ENCODE measurements at regions not wholly inside any gene's neighbourhood (a gene's known extent, or its start where the extent isn't known, plus 50 kb on each side); places are given as distances from the start of the nearest gene placed in this dataset.

DNA sequence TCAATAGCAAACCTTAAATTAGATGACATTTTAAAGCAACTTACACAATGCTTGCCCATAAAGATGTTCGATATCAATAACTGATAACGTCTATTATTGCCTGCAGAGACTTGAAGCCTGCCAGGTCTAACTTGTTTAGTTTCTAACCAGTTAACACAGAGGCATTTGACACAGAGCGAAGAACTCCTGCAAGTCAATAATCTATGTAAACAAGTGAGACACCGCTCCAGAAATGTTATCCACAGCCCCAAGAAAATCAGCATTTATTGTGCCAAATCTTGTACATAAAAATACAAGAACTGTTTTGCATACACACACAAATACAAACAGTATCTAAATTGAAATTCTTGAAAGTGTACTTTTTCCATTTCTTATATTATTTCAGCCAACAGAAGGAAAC is 236.0 kb upstream of the DIO3 start:
- DNase-seq (ENCODE audit: low spot score): no peak

- no peak for DNase-seq (ENCODE audit: low spot score)
Measured at GRCh38 chr14:101328412-101329028, 232.8 kb upstream of the DIO3 start.

GRCh38 chr14:101330416-101331140 is 230.7 kb upstream of the DIO3 start:
- DNase-seq (ENCODE audit: low spot score): no peak

DNA sequence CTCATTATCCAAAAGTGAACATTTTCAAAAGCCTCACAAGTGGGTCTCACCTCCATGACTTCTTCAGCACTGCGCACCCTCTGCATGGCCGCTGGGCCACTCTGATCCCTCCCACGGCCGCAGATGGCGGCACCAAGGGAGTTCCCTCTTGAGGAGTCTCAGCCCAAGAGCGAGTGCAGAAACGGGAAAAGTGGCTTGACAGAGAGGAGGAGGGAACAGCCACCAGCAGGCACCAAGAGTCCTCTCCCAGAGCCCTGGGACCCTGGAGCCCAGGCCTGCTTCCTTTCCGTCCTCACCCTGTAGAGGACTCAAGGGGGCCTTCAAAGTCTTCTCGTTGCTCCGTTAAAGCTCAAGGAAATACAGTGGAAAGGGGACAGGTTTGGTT is 230.2 kb upstream of the DIO3 start:
- no peak for DNase-seq (ENCODE audit: low spot score)

DNA sequence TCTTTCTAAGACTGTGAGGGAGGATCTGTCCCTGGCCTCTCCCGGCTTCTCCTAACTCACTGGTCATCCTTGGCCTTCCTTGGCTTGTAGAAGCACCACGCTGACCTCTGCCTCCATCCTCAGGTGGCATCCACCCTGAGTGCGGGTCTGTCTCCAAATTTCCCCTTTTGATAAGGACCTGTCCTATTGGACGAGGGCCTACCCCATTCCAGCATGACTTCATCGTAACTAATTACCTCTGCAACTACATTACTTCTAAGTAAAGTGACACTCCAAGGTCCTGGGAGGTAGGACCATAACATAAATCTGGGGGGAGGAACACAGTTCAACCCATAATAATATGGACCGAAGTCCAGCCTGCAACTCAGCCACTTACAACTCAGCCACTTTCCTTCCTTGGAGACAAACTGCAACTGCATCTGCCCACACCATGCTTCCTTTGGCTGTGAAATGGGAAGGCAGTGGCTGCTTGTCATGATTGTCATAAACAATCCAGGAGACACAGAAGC is 229.6 kb upstream of the DIO3 start:
- no peak for DNase-seq (ENCODE audit: low spot score)

DNA sequence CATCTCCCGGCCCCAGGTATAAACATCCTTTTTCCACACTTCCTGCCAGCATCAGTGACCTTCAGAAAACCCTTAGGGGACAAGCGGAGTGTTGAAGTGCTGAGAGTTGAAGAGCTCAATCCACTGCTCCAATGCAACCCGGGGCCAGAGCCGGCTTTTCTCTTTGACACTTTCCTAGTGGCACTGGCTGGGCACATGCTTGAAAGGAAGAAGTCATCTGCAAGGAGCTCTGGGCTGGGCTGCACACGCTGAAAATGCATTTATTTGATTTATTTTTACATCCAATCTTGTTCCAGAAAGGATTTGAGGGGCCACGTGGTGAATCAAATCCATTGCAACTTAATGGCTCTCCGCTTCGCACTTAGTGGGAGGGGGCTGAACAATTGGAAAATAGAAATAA is 229.0 kb upstream of the DIO3 start:
- no peak for DNase-seq (ENCODE audit: low spot score)

DNA sequence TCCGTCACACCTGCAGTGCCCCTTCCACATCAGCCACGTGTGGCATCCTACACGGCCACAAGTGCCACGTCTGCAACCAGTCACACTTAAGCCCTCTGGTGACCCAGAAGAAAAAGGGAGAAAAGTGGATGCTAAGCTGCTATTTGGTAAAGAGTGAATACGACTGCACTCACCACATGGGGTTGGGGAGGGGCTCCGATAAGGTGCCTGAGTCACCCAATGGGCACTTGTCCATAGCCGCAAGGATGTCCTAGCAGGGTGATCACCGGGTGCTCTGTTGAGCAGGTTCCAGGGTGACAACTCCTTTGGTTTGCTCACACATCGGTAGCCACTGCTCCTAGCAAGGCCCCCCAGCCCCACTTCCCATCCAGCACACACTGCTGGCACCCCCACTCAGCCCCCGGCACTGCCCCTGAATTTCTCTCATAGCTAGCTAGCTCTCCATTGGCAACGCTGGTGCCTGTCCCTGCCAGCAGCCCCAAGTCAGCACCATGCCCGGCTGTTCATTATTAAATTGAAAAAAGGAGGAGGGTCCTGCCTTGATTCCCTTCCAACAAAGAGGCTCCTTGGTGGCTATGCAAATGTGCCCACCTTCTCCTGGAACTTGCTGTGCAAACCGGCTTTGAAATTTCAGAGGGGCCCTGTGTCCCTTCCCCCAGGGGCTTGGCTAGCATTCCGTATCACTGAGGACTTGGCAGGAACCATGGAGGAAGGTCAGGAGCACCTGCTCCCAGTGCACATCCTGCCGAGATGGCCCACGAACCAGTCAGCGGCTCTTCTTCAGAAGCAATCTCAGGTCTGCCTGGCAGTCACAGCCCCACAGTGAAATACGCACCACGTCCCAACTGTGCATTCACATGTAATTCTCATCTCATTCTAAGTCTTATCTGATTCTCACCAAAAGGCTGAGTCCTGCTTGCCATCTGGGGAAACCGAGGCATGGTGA is 227.7 kb upstream of the DIO3 start:
- no peak for DNase-seq (ENCODE audit: low spot score)

DNA sequence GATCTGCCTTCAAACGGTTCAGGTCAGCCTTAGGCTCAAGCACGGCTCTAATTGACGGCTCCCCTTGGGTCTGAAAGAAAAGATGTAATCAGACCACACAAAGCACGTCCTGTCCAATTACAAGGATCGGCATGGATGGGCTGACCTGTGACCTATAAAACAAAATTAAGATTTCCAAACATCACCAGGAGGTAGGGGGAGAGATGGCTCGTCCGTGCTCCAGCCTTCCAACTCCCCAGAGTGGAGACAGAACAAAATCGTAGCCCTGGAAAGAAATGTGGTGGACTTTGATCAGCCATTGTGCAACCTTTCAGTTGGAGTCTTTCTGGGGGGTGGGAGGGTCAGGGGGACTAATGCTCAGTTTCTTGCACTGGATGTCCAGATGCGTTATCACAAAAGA is 226.6 kb upstream of the DIO3 start:
- DNase-seq (ENCODE audit: low spot score): no peak

DNA sequence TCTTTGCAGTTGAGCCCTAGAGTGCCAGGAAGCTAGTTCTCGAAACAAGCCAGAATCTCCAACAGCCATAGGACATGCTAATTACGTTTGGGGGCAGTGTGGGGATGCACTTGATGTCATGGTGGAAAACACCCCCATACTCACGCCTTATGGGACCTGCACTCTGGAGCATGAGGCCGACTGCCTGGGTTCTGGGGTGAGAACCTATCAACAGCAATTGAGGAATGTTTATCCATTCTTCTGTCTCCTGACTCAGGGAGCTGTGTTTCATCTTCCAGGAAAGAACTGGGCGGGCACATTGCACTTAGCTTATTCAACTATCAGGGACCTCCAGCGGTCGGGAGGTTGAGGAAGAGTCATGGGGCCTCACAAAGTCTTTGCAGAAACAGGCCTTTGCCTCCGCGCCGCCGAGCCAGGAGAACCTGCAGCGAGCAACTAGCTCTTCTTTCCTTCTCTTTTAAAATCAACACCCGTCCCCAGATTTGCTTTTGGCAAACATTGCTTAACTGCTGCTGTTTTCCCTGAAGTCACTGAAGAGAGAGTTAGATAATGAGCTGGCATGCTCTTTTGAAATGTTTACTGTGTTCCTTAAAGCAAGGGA is 226.1 kb upstream of the DIO3 start:
- DNase-seq (ENCODE audit: low spot score): no peak

DNA sequence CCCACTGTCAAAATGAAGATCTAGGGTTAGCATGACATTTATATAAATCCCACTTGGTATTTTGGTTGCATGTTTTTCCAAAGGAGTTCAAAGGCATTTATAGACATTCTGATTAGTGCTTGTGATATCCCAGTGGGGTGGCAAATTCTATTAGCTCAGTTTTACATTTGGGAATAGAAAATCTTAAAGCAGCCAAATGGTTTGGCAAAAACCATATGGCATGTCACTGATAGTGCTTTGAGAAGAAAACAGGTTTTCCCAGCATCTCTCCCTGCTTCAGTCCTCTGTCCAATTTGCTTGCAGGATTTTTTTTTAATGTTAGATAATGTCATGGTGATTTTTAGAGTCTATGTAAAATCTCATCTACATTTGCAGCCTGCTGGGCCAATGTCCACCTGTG is 225.1 kb upstream of the DIO3 start:
- DNase-seq (ENCODE audit: low spot score): no peak

- no peak for DNase-seq (ENCODE audit: low spot score)
Measured at GRCh38 chr14:101337053-101337452, 224.2 kb upstream of the DIO3 start.

DNA sequence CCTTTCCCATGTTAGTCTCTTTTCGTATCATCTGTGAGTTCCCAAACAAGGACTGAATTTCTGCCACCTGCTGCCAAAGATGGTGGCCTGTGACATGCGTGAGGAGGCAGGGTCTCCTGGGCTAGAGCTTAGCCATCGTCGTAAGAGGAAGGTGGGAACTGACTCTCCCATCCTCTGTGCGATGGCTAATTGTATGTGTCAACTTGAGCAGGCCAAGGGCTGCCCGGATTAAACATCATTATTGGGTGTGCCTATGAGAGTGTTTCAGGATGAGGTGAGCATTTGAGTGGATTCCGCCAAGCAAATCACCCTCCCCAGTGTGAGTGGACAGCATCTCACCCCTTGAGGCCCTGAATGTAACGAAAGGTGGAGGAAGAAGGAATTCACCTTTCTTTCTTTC is 220.7 kb upstream of the DIO3 start:
- no peak for DNase-seq (ENCODE audit: low spot score)

DNA sequence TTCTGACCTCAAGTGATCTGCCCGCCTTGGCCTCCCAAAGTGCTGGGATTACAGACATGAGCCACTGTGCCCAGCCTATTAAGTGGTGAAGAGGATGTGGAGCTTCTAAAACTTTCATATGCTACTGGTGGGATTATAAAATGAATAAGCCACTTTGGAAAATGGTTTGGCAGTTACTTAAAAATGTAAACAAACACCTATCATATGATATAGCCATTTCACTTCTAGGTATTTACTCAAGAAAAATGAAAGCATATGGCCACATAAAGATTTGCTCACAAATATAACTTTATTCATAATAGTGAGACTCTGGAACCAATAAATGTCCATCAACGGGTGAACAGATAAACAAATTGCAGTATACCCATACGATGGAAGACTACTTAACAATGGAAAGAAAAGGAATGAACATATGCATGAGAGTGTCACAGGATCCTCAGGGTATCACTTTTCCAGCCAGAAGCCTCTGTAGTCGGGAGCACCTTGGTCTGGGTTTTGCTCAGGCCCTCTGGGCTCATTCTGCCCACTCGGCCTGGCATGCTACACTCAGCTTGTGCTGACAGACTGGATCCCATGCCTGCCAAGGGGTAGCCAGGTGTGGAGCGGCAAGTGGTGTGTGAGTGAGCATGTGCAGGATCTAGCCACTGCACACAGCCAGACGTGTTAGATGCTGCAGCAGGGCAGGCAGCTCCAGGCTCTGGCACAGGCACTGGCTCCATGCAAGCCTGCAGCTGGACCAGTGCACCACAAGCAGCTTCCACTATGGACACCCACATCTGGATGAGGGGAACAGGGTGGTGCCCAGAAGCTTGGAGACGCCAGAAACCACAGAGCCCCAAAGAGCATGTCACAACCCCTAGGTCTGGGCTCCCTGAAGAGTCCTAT is 213.2 kb upstream of the DIO3 start:
- DNase-seq (ENCODE audit: low spot score): no peak

GRCh38 chr14:101349108-101349507 is 212.2 kb upstream of the DIO3 start:
- DNase-seq (ENCODE audit: low spot score): no peak

GRCh38 chr14:101350021-101350420 is 211.3 kb upstream of the DIO3 start:
- no peak for DNase-seq (ENCODE audit: low spot score)

GRCh38 chr14:101350691-101351090 is 210.6 kb upstream of the DIO3 start:
- DNase-seq (ENCODE audit: low spot score): no peak

DNA sequence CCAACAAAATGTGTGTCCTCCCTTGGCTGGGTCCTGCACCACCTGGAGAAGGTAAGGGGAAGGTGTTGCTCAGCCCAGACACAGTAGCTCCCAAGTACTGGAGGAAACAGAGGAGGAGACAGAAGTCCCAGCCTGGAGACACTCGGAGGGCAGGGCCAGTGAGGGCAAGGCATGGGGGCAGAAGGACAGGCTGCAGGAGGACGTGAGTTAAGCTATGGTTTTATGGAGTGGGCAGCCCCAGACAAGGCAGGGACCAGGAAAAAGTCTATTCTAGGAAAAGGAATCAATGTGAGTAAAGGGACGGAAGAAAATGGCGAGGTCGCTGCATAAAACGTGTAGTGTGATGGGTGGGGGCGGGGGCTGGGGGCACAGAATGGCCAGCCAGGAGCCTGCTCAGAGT is 210.1 kb upstream of the DIO3 start:
- no peak for DNase-seq (ENCODE audit: low spot score)

DNA sequence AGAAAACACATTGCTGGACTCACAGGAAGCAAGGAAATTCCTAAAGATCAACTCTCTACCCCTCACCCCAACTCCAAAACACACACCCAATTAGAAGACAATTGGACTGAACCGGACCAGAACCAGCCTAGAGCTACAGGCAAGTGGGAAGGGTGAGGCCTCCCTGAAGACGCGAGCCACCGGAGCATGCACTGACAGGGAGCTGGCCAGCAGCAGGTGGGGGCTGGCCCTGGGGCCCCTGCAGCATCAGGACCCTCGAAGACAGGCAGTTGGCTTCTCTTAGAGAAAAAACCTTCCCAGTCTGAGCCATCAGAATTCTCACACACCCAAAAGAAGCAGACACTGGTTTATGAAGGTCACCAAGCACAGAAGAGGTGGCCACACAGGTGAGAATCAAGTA is 209.5 kb upstream of the DIO3 start:
- DNase-seq (ENCODE audit: low spot score): no peak

DNA sequence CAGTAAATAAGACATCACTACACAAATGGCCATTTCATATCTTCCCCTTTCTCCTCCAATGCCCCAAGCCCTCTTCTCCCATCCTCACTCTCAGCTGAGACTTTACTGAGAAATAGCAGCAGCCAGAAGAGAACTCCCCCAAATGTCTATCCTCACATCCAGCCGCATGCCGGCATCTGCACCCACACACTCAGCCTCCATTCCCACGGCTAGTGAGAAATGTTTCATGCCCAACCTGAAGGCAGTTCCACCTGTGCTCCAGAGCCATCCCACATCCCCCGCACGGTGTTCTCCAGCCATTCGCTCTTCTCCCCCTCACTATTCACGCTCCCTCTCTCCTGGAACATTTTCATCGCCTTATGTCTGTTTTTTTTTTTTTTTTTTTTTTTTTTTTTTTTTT is 208.7 kb upstream of the DIO3 start:
- DNase-seq (ENCODE audit: low spot score): no peak

- DNase-seq (ENCODE audit: low spot score): no peak
Measured at GRCh38 chr14:101353422-101353821, 207.9 kb upstream of the DIO3 start.

DNA sequence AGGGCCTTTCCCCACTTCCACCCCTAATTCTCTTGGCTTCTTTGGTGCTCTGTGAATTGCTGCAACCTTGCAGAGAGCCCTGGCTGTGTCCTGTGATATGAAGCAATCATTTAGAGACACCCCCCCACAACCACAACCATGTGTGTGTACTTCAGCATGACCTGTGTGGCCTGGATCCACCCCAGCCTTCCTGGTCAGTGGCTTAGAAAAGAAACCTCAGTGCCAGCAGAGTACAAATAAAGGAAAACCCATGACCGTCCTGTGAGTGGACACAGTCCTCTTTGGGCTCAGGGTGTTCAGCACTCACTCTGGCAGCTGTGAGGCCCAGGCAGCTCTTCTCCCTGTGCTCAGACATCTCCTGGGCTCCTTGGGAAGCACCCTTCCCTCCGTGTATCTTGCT is 206.6 kb upstream of the DIO3 start:
- no peak for DNase-seq (ENCODE audit: low spot score)

All from H4 (cell line).